ENCODE measurements at regions not wholly inside any gene's neighbourhood (a gene's known extent, or its start where the extent isn't known, plus 50 kb on each side); places are given as distances from the start of the nearest gene placed in this dataset.

DNA sequence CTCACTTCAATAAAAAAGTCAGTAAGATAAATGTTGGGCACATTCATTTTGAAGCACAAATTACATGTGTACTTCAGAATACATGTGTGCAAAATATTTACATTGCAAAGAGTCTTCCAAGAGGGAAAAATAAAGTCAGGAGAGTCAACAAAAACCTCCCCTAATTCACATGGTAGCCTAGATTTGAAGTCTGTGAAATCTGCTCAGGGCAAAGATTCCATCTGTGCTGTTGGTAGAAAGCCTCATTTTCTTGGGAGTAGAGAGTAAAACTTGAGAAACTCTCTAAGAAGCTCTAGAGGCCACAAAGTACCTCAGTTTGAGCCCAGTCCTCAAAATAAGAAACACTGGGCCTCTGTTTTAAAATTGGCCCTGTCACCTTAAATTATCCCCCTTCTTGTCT, 303.4 kb downstream of the RAB28 start:
- Histone ChIP-seq H3K27ac (no peak overlapping the region), H3K4me3 (no peak overlapping the region), H3K27me3 (replicated peaks in 1 of 7) (no peaks in the 10 kb centered on the region), H3K9me3 (peaks cover 0 to 17% (median 2%) of the 10 kb centered on the region in 8 donors), H3K36me3 (no peaks in the 10 kb centered on the region), H3K4me1 (peaks cover 0 to 4% (median 0%) of the 10 kb centered on the region in 6 donors)
- no peak for DNase-seq
- intact Hi-C loops (cut with DNase I; ENCODE audit: low total_unique reads), result no loop called here
- TF ChIP-seq POLR2AphosphoS5 (IDR thresholded peaks at IDR 0.05) (no peak), POLR2A (IDR thresholded peaks at IDR 0.05) (no peak)
- TF ChIP-seq, protein P1, sequence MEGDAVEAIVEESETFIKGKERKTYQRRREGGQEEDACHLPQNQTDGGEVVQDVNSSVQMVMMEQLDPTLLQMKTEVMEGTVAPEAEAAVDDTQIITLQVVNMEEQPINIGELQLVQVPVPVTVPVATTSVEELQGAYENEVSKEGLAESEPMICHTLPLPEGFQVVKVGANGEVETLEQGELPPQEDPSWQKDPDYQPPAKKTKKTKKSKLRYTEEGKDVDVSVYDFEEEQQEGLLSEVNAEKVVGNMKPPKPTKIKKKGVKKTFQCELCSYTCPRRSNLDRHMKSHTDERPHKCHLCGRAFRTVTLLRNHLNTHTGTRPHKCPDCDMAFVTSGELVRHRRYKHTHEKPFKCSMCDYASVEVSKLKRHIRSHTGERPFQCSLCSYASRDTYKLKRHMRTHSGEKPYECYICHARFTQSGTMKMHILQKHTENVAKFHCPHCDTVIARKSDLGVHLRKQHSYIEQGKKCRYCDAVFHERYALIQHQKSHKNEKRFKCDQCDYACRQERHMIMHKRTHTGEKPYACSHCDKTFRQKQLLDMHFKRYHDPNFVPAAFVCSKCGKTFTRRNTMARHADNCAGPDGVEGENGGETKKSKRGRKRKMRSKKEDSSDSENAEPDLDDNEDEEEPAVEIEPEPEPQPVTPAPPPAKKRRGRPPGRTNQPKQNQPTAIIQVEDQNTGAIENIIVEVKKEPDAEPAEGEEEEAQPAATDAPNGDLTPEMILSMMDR (IDR thresholded peaks at IDR 0.05 in 8 of 11, conservative IDR thresholded peaks at IDR 0.05 in 3 of 11), result no peak

DNA sequence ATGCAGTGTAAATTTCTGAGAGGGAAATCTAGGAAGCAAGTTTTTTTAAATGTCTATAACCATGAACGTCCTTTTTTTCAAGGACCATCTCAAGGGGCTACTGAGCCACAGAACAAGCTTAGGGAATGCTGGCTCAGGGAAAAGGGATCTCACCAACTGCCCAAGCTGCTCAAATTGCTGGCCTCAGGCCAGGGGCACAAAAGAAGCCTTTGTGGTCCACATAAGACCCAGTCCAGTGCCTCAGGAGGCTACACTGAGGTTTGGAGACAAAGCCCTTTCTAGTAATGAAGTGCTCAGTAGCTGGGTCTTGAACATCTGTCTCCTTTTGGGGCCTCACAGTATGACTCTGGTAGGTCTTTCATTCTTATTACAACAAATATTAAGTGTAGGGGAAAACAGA, 305.5 kb downstream of the RAB28 start:
- Histone ChIP-seq H3K4me3 (no peak overlapping the region), H3K27ac (no peak overlapping the region), H3K9me3 (no peaks in the 10 kb centered on the region), H3K4me1 (peaks cover 0 to 4% (median 0%) of the 10 kb centered on the region in 6 donors), H3K36me3 (no peaks in the 10 kb centered on the region), H3K27me3 (replicated peaks in 1 of 7) (no peaks in the 10 kb centered on the region)
- WGBS, 5 donors, result 68 to 79% (median 70%) methylated on average over 1 of the region's 1 CpG
- intact Hi-C loops (cut with DNase I; ENCODE audit: low total_unique reads), result no loop called here
- no peak for DNase-seq
- TF ChIP-seq, protein P1 (IDR thresholded peaks at IDR 0.05 in 8 of 11, conservative IDR thresholded peaks at IDR 0.05 in 3 of 11), result no peak
- no peak for TF ChIP-seq POLR2AphosphoS5 (IDR thresholded peaks at IDR 0.05)

DNA sequence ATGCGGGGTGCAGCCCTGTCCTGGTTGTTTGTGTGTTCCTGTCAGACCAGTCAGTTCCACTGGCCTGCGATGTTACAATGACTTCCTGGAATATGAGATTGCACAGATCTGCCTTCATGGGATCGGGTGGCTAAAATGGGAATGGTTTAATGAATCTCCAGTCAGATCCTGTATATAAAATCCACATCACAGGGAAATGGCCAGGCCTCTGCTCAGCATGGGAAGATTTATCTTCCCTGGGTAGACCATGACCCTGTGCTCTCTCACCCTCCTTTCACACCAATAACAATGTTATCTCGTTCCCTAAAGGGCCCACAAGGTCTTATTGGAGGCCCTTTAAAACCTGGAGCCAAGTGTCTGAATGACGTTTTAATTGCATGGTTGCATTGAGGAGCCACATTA, 307.4 kb downstream of the RAB28 start:
- no peaks in the 10 kb centered on the region for H3K27me3 ChIP-seq (replicated peaks in 1 of 7)
- TF ChIP-seq POLR2AphosphoS5 (IDR thresholded peaks at IDR 0.05) (peak in 1 of 3 donors; percentile 38), POLR2A (IDR thresholded peaks at IDR 0.05) (no peak)
- no peaks in the 10 kb centered on the region for H3K36me3 ChIP-seq
- no peak overlapping the region for H3K4me3 ChIP-seq
- peaks cover 0 to 4% (median 0%) of the 10 kb centered on the region in 6 donors for H3K4me1 ChIP-seq
- H3K27ac ChIP-seq, result peak overlapping the region in 1 of 8 donors; percentile 1
- intact Hi-C loops (cut with DNase I; ENCODE audit: low total_unique reads), result no loop called here
- DNase-seq, result no peak
- no peaks in the 10 kb centered on the region for H3K9me3 ChIP-seq
- 30 to 43% (median 36%) methylated on average over 5 of the region's 5 CpGs for WGBS, 5 donors

DNA sequence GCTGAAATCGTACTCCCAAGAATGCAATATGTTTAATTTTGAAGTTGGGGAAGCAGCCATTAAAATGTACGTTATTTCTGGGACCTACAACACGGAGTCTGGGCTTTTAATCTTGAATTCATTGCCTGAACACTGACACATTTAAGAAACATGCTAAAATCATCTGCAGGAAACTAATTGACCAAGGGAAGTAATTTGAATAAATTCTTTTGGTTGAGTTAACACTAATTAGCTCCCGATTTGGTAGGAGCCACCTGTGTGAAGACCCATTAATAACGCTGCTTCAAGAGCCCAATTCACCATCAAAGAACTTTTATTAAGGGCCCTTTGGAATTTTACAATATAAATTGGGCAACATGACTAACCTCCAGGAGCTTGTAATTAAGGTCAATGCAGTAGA, 309.2 kb downstream of the RAB28 start:
- TF ChIP-seq POLR2A (IDR thresholded peaks at IDR 0.05) (no peak), POLR2AphosphoS5 (IDR thresholded peaks at IDR 0.05) (no peak)
- TF ChIP-seq, protein P1 (IDR thresholded peaks at IDR 0.05 in 8 of 11, conservative IDR thresholded peaks at IDR 0.05 in 3 of 11), result no peak
- H3K4me3 ChIP-seq, result no peak overlapping the region
- no peak for DNase-seq
- H3K27ac ChIP-seq, result peak overlapping the region in 1 of 8 donors; percentile 18
- H3K36me3 ChIP-seq, result no peaks in the 10 kb centered on the region
- H3K4me1 ChIP-seq, result peaks cover 0 to 4% (median 0%) of the 10 kb centered on the region in 6 donors
- no peaks in the 10 kb centered on the region for H3K27me3 ChIP-seq (replicated peaks in 1 of 7)
- intact Hi-C loops (cut with DNase I; ENCODE audit: low total_unique reads), result no loop called here
- WGBS, 5 donors, result 71 to 87% (median 81%) methylated on average over 5 of the region's 5 CpGs
- H3K9me3 ChIP-seq, result no peaks in the 10 kb centered on the region

DNA sequence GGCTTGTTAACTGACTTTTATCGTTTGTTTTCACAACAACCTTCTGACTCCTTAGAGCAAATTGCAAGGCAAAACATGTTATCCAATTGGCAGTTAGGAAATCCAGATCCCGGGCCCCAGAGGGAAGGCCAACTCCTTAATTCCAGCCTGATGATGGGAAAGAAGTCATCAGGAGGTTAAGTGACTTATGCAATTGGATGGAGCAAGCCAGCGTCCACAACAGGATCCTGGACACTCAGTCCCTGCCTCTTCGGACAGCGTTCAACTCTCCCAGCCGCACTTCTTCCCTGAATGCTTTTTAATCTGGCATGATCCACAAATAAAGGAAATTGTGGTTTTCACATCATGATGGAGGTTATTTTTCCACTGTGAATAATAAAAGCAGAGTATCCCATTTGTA, 310.1 kb downstream of the RAB28 start:
- no peak for TF ChIP-seq POLR2A (IDR thresholded peaks at IDR 0.05)
- peak in 1 of 3 donors; percentile 19 for TF ChIP-seq POLR2AphosphoS5 (IDR thresholded peaks at IDR 0.05)
- 76 to 84% (median 80%) methylated on average over 6 of the region's 6 CpGs for WGBS, 5 donors
- intact Hi-C loops (cut with DNase I; ENCODE audit: low total_unique reads), result no loop called here

More for the DNA sequence above, 310.1 kb downstream of the RAB28 start:
- Histone ChIP-seq H3K4me1 (peaks cover 0 to 4% (median 0%) of the 10 kb centered on the region in 6 donors), H3K4me3 (no peak overlapping the region), H3K27ac (peak overlapping the region in 1 of 8 donors; percentile 18), H3K9me3 (no peaks in the 10 kb centered on the region), H3K27me3 (replicated peaks in 1 of 7) (no peaks in the 10 kb centered on the region), H3K36me3 (no peaks in the 10 kb centered on the region)
- no peak for DNase-seq
